22Rv1 (cell line): ENCODE measurements at regions not wholly inside any gene's neighbourhood (a gene's known extent, or its start where the extent isn't known, plus 50 kb on each side); places are given as distances from the start of the nearest gene placed in this dataset.

Source experiments
- CTCF ChIP-seq: fragments of 450-650 bp; IDR thresholded peaks from 2 replicates; pipeline ENCODE4 v1.5.1; 2017; ENCODE audit warnings: mild to moderate bottlenecking
- ZFX ChIP-seq: fragments of 450-650 bp; IDR thresholded peaks from 2 replicates; pipeline ENCODE4 v1.6.1; 2017; ENCODE audit warnings: antibody characterized with exemption, borderline replicate concordance

- no peak for TF ChIP-seq CTCF
- no peak for TF ChIP-seq ZFX
Observed at GRCh38 chr3:124402791-124403190, 327.5 kb upstream of the UMPS start.
